SIG-M5 treated with dmso at 0.1 percent for 504 hours (cell line): ENCODE measurements at regions not wholly inside any gene's neighbourhood (a gene's known extent, or its start where the extent isn't known, plus 50 kb on each side); places are given as distances from the start of the nearest gene placed in this dataset.
"Not testable (repeated sequence)": the region's sequence is repeated elsewhere in the genome, so short reads cannot be mapped to it uniquely, and the experiment has no call there.

ENCODE experiments used
- DNase-seq: peaks from one replicate; lab custom pipeline; 2025; ENCODE audit not compliant: unreplicated experiment; lab: John Stamatoyannopoulos, UW

- no peak for DNase-seq
Measured at GRCh38 chr3:3902161-3902560, 102.9 kb downstream of the LRRN1 start.

GRCh38 chr3:3906171-3906570, 106.9 kb downstream of the LRRN1 start:
- no peak for DNase-seq

GRCh38 chr3:3907023-3907422, 107.8 kb downstream of the LRRN1 start:
- no peak for DNase-seq

GRCh38 chr3:3918763-3919162, 119.5 kb downstream of the LRRN1 start:
- DNase-seq, result no peak

GRCh38 chr3:3919316-3919715, 120.1 kb downstream of the LRRN1 start:
- DNase-seq, result no peak

- no peak for DNase-seq
Measured at GRCh38 chr3:3923619-3924018, 124.4 kb downstream of the LRRN1 start.

GRCh38 chr3:3927198-3927597, 128.0 kb downstream of the LRRN1 start:
- no peak for DNase-seq

- no peak for DNase-seq
Measured at GRCh38 chr3:3927965-3928364, 128.7 kb downstream of the LRRN1 start.

GRCh38 chr3:3941380-3941779, 142.1 kb downstream of the LRRN1 start:
- DNase-seq, result not testable (repeated sequence)

GRCh38 chr3:3951071-3951470, 151.8 kb downstream of the LRRN1 start:
- no peak for DNase-seq

- no peak for DNase-seq
Measured at GRCh38 chr3:3951501-3951900, 152.3 kb downstream of the LRRN1 start.

- DNase-seq, result not testable (repeated sequence)
Measured at GRCh38 chr3:3962867-3963266, 163.6 kb downstream of the LRRN1 start.

GRCh38 chr3:3984053-3984452, 184.8 kb downstream of the LRRN1 start:
- no peak for DNase-seq

- DNase-seq, result no peak
Measured at GRCh38 chr3:3991598-3991997, 192.4 kb downstream of the LRRN1 start.

- no peak for DNase-seq
Measured at GRCh38 chr3:3992312-3992874, 193.2 kb downstream of the LRRN1 start.

- DNase-seq, result peak; percentile 57
Measured at GRCh38 chr3:3998140-3998922, 199.1 kb downstream of the LRRN1 start.

GRCh38 chr3:3999340-3999739, 200.1 kb downstream of the LRRN1 start:
- DNase-seq, result not testable (repeated sequence)

GRCh38 chr3:4001976-4002375, 202.7 kb downstream of the LRRN1 start:
- no peak for DNase-seq

- DNase-seq, result no peak
Measured at GRCh38 chr3:4006288-4006687, 207.1 kb downstream of the LRRN1 start.

- no peak for DNase-seq
Measured at GRCh38 chr3:4008205-4008604, 209.0 kb downstream of the LRRN1 start.

- DNase-seq, result no peak
Measured at GRCh38 chr3:4011166-4011565, 211.9 kb downstream of the LRRN1 start.

- DNase-seq, result no peak
Measured at GRCh38 chr3:4015426-4015825, 216.2 kb downstream of the LRRN1 start.

GRCh38 chr3:4019501-4019900, 220.3 kb downstream of the LRRN1 start:
- DNase-seq, result no peak
